ENCODE measurements at regions not wholly inside any gene's neighbourhood (a gene's known extent, or its start where the extent isn't known, plus 50 kb on each side); places are given as distances from the start of the nearest gene placed in this dataset.
A peak's percentile ranks its signal among the peaks of the same experiment; 100 is the strongest.

DNA sequence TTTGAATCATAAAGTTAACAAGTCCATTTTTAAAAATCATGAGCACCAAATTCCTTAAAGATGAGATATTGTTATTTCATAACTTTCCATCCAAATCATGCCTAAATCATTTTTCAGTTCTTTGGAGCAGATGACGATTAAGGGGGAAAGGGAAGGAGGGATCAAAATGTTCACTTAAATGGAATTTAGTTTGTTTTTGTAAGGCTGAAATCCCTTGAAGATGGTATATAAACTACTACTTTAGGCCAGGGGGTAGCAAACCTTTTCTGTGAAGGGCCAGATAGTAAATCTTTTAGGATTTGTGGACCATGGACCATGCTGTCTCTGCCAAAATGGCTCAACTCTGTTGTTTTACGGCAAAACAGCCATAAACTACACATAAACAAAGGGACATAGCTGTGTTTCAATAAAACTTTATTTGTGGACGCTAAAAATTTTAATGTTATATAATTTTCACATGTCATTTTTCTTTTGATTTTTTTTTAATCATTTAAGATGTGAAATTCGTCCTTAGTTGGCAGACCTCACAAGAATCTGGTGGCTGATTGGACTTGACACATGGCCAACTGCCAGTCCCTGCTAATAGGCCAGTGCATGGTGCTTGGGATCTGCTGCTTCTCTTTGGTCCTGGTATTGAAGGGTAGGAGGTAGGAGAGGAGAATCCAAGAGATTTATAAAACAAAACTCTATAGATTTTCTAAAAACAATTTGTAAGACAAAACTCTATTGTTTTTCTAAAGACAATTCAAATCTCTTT lies 52.0 kb upstream of the RTN4 start:
- no peak overlapping the region for H3K4me3 ChIP-seq (ENCODE audit: low read depth, low read length)
- TF ChIP-seq, protein P1, sequence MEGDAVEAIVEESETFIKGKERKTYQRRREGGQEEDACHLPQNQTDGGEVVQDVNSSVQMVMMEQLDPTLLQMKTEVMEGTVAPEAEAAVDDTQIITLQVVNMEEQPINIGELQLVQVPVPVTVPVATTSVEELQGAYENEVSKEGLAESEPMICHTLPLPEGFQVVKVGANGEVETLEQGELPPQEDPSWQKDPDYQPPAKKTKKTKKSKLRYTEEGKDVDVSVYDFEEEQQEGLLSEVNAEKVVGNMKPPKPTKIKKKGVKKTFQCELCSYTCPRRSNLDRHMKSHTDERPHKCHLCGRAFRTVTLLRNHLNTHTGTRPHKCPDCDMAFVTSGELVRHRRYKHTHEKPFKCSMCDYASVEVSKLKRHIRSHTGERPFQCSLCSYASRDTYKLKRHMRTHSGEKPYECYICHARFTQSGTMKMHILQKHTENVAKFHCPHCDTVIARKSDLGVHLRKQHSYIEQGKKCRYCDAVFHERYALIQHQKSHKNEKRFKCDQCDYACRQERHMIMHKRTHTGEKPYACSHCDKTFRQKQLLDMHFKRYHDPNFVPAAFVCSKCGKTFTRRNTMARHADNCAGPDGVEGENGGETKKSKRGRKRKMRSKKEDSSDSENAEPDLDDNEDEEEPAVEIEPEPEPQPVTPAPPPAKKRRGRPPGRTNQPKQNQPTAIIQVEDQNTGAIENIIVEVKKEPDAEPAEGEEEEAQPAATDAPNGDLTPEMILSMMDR (conservative IDR thresholded peaks at IDR 0.05; ENCODE audit: low read depth, low read length): no peak
- DNase-seq (ENCODE audit: low read depth): no peak

DNA sequence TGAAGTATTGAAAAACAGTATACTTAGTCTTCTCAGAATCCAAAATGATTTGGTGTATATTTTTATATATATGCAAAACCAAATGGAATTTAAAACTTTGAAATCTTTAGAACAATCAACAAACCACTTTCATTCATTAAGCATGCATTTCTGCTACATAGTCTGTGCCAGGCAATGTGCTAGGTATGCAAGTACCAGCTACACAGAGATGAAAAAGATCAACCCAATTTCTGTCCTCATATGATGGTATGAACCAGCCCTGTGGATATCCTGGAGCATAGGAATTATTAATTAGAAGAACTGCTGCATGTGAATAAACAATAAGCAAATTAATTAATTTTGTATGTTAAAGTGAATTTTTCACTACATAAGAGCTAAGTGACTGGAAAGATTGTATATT lies 51.2 kb upstream of the RTN4 start:
- TF ChIP-seq, protein P1 (conservative IDR thresholded peaks at IDR 0.05; ENCODE audit: low read depth, low read length): no peak
- DNase-seq (ENCODE audit: low read depth): no peak
- no peak overlapping the region for H3K4me3 ChIP-seq (ENCODE audit: low read depth, low read length)

DNA sequence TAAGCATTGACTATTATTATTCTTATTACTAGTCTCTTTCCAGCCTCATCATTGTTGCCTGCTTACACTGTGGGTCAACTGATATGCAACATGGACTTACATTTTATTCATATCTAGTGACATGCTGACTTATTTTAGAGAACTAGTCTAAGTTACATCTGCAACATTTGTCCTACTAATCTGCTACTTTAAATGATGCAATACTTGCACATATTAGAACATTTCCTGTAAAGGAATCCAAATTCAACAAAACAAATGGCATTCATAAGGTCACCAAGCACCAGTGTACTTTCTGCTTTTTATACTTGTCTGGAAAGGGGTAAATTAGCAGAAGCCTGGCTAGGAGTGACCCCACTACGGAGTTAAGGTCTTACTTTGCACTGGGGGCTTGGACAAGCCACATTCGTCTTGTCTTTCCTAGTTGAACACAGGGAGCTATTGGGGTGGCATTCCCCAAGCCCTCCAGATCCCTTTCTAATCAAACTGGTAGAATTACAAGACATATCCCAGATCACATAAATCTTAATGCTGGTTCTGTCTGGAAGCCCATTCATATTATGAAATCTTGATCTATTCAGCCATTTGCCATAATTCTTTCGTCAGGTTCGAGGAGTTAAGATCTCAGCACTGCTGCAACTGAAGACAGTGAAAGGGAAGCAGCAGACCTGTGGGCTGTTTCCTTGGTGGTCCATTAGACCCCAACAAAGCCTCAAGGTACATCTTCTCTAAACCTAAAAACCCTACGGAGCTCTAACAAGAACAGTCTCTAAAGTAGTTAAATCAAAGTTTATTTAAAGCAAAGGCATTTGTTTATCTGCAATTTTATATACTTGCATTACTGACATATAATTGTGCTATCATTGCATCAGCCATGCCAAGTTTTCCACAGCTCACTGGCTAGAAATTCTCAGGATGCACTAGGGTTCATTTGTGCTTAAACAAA lies 49.9 kb upstream of the RTN4 start:
- TF ChIP-seq, protein P1 (conservative IDR thresholded peaks at IDR 0.05; ENCODE audit: low read depth, low read length): no peak
- peak; percentile 1 for DNase-seq (ENCODE audit: low read depth)
- H3K4me3 ChIP-seq (ENCODE audit: low read depth, low read length): no peak overlapping the region
